Endothelial cell (in vitro differentiated cells): ENCODE measurements at regions not wholly inside any gene's neighbourhood (a gene's known extent, or its start where the extent isn't known, plus 50 kb on each side); places are given as distances from the start of the nearest gene placed in this dataset.
A peak's percentile ranks its signal among the peaks of the same experiment; 100 is the strongest.
"Not testable (repeated sequence)": the region's sequence is repeated elsewhere in the genome, so short reads cannot be mapped to it uniquely, and the experiment has no call there.

ENCODE experiments used
- DNase-seq: peaks from one replicate; pipeline ENCODE4 v3.0.0; 2021; ENCODE audit warnings: low spot score
- H3K27ac Mint-ChIP-seq: one replicate; pipeline ENCODE4 v1.8.0; 2021; ENCODE audit warnings: mixed read lengths, inconsistent platforms; ENCODE audit not compliant: unreplicated experiment
- H3K27me3 Mint-ChIP-seq: one replicate; pipeline ENCODE4 v1.8.0; 2021; ENCODE audit warnings: mild to moderate bottlenecking, moderate library complexity, mixed read lengths, inconsistent platforms; ENCODE audit not compliant: unreplicated experiment
- H3K36me3 Mint-ChIP-seq: one replicate; pipeline ENCODE4 v1.8.0; 2021; ENCODE audit warnings: mild to moderate bottlenecking, low read depth, mixed read lengths, inconsistent platforms; ENCODE audit not compliant: unreplicated experiment
- H3K4me1 Mint-ChIP-seq: one replicate; pipeline ENCODE4 v1.8.0; 2021; ENCODE audit warnings: mild to moderate bottlenecking, mixed read lengths, inconsistent platforms; ENCODE audit not compliant: unreplicated experiment
- H3K4me3 Mint-ChIP-seq: one replicate; pipeline ENCODE4 v1.8.0; 2021; ENCODE audit warnings: mild to moderate bottlenecking, mixed read lengths, inconsistent platforms; ENCODE audit not compliant: unreplicated experiment
- H3K9me3 Mint-ChIP-seq: one replicate; pipeline ENCODE4 v1.8.0; 2021; ENCODE audit warnings: mixed read lengths, inconsistent platforms; ENCODE audit not compliant: unreplicated experiment
- TF ChIP-seq, protein P1 (sequence below): fragments of 200-600 bp; sonication (generic); IDR thresholded peaks from one replicate; pipeline ENCODE4 v1.5.0; 2021; ENCODE audit warnings: antibody characterized with exemption; ENCODE audit not compliant: unreplicated experiment

DNA sequence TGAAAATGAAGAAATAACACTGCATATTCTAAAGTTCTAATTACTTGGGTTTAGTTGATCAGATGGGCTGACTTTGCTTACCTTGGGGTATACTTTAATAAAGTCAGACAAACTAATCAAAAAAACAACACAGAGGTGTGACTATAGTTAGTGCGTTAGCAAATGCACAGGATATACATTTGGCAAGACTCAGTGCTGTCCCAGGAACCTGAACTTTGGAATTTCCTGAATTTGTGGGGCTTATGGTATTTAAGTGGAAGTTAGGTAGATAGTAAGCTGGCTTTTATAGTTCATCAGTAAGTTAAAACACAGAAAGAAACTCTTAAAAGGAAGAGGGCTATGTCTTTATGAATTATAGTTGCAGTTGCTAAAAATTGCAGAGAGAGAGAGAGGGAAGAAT is 302.6 kb upstream of the DDI1 start:
- Mint-ChIP-seq H3K4me1 (peaks cover 29% of the 10 kb centered on the region), H3K9me3 (no peaks in the 10 kb centered on the region), H3K4me3 (no peak overlapping the region), H3K27ac (no peak overlapping the region), H3K36me3 (no peaks in the 10 kb centered on the region), H3K27me3 (peaks cover 1% of the 10 kb centered on the region)
- TF ChIP-seq, protein P1, sequence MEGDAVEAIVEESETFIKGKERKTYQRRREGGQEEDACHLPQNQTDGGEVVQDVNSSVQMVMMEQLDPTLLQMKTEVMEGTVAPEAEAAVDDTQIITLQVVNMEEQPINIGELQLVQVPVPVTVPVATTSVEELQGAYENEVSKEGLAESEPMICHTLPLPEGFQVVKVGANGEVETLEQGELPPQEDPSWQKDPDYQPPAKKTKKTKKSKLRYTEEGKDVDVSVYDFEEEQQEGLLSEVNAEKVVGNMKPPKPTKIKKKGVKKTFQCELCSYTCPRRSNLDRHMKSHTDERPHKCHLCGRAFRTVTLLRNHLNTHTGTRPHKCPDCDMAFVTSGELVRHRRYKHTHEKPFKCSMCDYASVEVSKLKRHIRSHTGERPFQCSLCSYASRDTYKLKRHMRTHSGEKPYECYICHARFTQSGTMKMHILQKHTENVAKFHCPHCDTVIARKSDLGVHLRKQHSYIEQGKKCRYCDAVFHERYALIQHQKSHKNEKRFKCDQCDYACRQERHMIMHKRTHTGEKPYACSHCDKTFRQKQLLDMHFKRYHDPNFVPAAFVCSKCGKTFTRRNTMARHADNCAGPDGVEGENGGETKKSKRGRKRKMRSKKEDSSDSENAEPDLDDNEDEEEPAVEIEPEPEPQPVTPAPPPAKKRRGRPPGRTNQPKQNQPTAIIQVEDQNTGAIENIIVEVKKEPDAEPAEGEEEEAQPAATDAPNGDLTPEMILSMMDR: no peak
- no peak for DNase-seq

DNA sequence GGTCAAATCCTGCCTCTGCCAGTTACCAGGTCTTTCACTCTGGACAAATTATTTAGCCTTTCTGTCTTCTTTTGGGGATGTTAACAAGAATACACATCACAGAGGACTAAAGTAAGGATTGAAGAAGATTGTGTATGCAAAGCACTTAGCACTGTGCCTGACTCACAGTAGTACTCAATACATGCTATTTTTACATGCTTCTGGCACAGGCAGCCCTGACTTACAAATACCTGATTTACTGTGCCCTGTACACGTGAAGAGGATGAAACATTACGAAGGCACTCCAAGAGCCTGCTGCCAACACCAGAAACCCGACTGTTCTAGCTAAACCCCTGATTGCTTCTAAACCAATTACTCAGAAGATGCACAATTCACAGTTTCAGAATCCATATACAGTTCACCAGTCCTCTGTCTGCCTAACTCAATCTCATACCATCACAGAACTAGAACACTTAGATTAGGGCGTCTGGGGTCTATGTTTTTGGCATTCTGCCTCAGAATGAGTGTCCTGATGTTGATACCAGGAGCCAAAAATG is 300.9 kb upstream of the DDI1 start:
- Mint-ChIP-seq H3K27ac (no peak overlapping the region), H3K27me3 (peaks cover 1% of the 10 kb centered on the region), H3K36me3 (no peaks in the 10 kb centered on the region), H3K9me3 (no peaks in the 10 kb centered on the region), H3K4me1 (peaks cover 29% of the 10 kb centered on the region), H3K4me3 (no peak overlapping the region)
- DNase-seq: no peak
- TF ChIP-seq, protein P1: no peak

DNA sequence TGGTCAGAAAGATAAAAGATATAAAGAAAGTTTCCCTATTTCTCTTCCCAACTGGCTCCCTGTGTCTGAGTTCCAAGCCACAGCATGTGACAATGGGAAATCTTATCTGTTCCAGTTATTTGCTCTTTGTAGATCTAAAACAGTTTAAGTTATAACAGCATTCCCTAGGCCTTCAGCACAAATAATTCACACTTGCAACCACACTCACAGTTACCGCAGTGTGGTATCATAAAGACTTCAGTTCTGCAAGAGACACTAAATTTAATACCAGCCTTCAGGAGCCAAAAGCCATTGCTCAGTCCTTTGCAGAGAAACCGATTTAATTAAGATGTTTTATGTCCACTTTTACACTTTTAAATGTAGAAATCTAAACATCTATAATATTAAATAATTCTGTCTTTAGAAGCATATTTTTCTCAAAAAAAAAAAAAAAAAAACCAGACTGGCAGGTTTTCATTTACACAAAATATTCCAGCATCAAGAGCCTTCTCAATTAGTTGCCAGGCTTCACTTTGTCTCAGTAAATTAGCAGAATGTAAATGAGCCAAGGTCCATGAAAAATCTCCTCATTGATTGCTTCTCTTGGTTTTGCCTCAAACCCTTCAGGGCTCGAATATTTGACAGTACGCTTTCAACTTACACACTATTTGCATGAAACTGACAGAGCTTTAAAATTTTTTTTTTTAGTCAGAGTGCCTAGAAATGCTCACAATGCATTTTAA is 300.0 kb upstream of the DDI1 start:
- H3K27ac Mint-ChIP-seq: no peak overlapping the region
- TF ChIP-seq, protein P1: no peak
- no peak overlapping the region for H3K4me3 Mint-ChIP-seq
- H3K27me3 Mint-ChIP-seq: peaks cover 1% of the 10 kb centered on the region
- H3K4me1 Mint-ChIP-seq: peaks cover 29% of the 10 kb centered on the region
- H3K9me3 Mint-ChIP-seq: no peaks in the 10 kb centered on the region
- no peaks in the 10 kb centered on the region for H3K36me3 Mint-ChIP-seq
- no peak for DNase-seq

DNA sequence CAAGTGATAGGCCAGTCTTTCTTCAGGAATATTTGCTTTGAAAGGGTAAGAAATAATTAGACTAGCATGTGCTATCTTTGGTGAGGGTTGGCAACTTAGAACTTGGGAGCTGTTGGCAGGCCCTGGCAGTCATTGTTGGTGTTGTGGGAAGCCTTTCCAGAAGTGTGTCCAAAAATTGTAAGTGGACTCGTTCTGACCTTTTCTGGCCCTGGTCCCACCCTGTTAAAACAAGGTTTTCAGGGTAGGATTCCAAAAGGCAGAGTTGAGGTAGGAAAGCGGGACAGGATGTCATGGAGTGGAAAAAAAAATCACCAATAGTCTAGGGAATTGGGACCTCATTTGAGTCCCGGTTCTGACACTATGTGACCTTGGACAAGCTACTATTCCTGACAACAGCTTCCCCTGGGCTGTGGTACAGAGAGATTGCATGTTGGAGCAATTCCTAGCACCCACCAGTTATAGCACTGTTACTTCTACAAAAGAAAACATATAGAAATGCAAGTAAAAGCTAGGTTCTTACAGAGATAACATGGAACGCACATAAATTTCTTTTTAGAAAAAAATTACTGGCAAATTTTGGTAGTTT is 299.3 kb upstream of the DDI1 start:
- peaks cover 29% of the 10 kb centered on the region for H3K4me1 Mint-ChIP-seq
- TF ChIP-seq, protein P1: no peak
- no peak overlapping the region for H3K4me3 Mint-ChIP-seq
- no peak for DNase-seq
- H3K36me3 Mint-ChIP-seq: no peaks in the 10 kb centered on the region
- no peak overlapping the region for H3K27ac Mint-ChIP-seq
- peaks cover 1% of the 10 kb centered on the region for H3K27me3 Mint-ChIP-seq
- no peaks in the 10 kb centered on the region for H3K9me3 Mint-ChIP-seq

DNA sequence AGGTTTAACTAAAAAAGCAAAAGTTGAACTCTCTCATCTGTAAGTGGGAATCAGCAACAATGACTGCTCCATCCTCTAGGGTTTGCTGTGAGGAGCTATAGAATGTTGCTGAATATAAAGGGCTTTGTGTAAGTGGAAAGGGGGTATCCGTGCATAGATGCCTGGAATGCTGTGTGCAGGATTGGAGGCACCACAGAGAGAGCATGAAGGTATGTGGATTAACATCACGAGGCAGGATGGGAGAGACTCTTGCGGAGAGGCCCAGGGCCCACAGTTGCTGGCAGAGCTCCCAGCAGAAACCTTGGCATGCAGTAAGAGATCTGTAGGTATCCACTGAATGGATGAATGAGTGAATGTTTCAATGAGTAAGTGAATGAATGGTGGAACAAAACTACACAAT is 298.7 kb upstream of the DDI1 start:
- Mint-ChIP-seq H3K4me1 (peaks cover 29% of the 10 kb centered on the region), H3K9me3 (no peaks in the 10 kb centered on the region), H3K27ac (no peak overlapping the region), H3K4me3 (no peak overlapping the region), H3K27me3 (peaks cover 1% of the 10 kb centered on the region), H3K36me3 (no peaks in the 10 kb centered on the region)
- no peak for DNase-seq
- TF ChIP-seq, protein P1: no peak

DNA sequence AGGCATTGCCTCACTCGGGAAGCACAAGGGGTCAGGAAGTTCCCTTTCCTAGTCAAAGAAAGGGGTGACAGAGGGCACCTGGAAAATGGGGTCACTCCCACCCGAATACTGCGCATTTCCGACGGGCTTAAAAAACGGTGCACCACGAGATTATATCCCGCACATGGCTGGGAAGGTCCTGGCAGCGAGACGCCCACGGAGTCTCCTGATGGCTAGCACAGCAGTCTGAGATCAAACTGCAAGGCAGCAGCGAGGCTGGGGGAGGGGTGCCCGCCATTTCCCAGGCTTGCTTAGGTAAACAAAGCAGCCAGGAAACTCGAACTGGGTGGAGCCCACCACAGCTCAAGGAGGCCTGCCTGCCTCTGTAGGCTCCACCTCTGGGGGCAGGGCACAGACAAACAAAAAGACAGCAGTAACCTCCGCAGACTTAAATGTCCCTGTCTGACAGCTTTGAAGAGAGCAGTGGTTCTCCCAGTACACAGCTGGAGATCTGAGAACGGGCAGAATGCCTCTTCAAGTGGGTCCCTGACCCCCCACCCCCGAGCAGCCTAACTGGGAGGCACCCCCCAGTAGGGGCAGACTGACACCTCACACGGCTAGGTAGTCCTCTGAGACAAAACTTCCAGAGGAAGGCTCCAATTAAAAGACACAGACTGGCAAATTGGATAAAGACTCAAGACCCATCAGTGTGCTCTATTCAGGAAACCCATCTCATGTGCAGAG is 297.2 kb upstream of the DDI1 start:
- DNase-seq: peak; percentile 8
- H3K4me3 Mint-ChIP-seq, H3K27me3 Mint-ChIP-seq, H3K36me3 Mint-ChIP-seq, H3K9me3 Mint-ChIP-seq: not testable (repeated sequence)
- peaks cover 21% of the 10 kb centered on the region for H3K4me1 Mint-ChIP-seq
- peak overlapping the region; percentile 83 for H3K27ac Mint-ChIP-seq
